ENCODE measurements at regions not wholly inside any gene's neighbourhood (a gene's known extent, or its start where the extent isn't known, plus 50 kb on each side); places are given as distances from the start of the nearest gene placed in this dataset.

GRCh38 chr10:90575125-90575524 lies 282.7 kb downstream of the HTR7 start:
- DNase-seq = no peak
- H3K36me3 ChIP-seq = no peaks in the 10 kb centered on the region
- H3K4me3 ChIP-seq = no peak overlapping the region
- TF ChIP-seq, protein P1, sequence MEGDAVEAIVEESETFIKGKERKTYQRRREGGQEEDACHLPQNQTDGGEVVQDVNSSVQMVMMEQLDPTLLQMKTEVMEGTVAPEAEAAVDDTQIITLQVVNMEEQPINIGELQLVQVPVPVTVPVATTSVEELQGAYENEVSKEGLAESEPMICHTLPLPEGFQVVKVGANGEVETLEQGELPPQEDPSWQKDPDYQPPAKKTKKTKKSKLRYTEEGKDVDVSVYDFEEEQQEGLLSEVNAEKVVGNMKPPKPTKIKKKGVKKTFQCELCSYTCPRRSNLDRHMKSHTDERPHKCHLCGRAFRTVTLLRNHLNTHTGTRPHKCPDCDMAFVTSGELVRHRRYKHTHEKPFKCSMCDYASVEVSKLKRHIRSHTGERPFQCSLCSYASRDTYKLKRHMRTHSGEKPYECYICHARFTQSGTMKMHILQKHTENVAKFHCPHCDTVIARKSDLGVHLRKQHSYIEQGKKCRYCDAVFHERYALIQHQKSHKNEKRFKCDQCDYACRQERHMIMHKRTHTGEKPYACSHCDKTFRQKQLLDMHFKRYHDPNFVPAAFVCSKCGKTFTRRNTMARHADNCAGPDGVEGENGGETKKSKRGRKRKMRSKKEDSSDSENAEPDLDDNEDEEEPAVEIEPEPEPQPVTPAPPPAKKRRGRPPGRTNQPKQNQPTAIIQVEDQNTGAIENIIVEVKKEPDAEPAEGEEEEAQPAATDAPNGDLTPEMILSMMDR (IDR thresholded peaks at IDR 0.05) = no peak
- intact Hi-C loops (cut with DNase I) = no loop called here
- H3K27ac ChIP-seq = no peak overlapping the region
- H3K27me3 ChIP-seq = no peaks in the 10 kb centered on the region
- no peaks in the 10 kb centered on the region for H3K4me1 ChIP-seq
- no peak for ATAC-seq
- H3K9me3 ChIP-seq = no peaks in the 10 kb centered on the region

DNA sequence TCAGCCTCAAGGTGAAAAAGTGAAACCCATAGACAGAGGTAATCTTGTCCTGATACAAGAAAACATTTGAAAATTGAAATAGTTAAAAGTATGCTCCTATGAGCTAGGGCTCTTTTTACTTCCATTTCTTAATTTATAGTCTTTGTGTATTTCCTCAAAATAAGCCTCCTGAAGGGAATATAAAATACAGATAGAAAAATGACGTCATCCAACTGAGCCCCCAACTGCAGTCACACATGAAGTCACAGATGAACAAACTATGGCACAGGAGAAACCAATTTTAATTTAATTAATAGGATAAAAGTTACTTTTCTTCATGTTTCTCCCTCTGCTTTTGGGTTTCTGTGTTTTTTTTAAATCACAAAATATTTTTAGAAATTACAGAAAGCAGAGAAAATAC lies 280.3 kb downstream of the HTR7 start:
- H3K36me3 ChIP-seq = no peaks in the 10 kb centered on the region
- H3K4me1 ChIP-seq = no peaks in the 10 kb centered on the region
- ATAC-seq (no peak), DNase-seq (no peak)
- TF ChIP-seq, protein P1 (IDR thresholded peaks at IDR 0.05) = no peak
- no peak overlapping the region for H3K4me3 ChIP-seq
- no peaks in the 10 kb centered on the region for H3K9me3 ChIP-seq
- intact Hi-C loops (cut with DNase I) = no loop called here
- no peaks in the 10 kb centered on the region for H3K27me3 ChIP-seq
- no peak overlapping the region for H3K27ac ChIP-seq

DNA sequence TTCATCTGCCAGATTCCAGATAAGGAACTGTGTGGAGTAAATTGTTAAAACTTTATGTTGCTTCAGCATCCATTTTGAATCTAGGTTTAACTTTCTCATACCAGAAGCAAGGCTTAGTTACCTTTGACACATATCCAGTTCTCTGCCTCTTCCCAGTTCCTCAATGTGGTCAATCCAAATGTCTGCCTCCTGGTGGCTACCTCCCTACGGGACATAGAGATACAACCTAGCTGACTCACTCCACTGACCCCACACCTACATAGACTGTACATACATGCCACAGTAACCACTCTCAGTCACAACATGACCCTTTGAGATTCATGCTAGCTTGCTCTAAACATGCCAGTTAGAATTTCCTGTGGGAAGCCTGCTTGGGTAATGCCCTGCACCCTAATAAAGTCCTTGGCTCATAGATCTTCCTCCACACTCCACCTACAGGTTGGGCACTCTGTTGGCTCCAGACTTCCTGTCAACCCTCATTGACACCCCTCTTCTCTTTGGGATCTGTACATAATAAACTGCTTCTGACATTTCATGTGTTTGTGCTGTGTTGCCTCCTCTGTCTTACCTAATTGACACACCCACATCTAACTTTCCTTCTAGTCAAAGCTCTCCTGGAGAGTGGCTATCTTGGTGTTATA lies 278.1 kb downstream of the HTR7 start:
- TF ChIP-seq, protein P1 (IDR thresholded peaks at IDR 0.05) = no peak
- Histone ChIP-seq H3K4me3 (no peak overlapping the region), H3K9me3 (no peaks in the 10 kb centered on the region), H3K36me3 (no peaks in the 10 kb centered on the region), H3K27me3 (no peaks in the 10 kb centered on the region), H3K4me1 (no peaks in the 10 kb centered on the region), H3K27ac (no peak overlapping the region)
- intact Hi-C loops (cut with DNase I) = no loop called here
- ATAC-seq (peak; percentile 73), DNase-seq (no peak)

GRCh38 chr10:90583416-90583815 lies 274.4 kb downstream of the HTR7 start:
- Histone ChIP-seq H3K4me1 (no peaks in the 10 kb centered on the region), H3K27me3 (no peaks in the 10 kb centered on the region), H3K9me3 (no peaks in the 10 kb centered on the region), H3K36me3 (no peaks in the 10 kb centered on the region), H3K4me3 (no peak overlapping the region), H3K27ac (no peak overlapping the region)
- ATAC-seq (no peak), DNase-seq (no peak)
- intact Hi-C loops (cut with DNase I) = no loop called here
- TF ChIP-seq, protein P1 (IDR thresholded peaks at IDR 0.05) = no peak

DNA sequence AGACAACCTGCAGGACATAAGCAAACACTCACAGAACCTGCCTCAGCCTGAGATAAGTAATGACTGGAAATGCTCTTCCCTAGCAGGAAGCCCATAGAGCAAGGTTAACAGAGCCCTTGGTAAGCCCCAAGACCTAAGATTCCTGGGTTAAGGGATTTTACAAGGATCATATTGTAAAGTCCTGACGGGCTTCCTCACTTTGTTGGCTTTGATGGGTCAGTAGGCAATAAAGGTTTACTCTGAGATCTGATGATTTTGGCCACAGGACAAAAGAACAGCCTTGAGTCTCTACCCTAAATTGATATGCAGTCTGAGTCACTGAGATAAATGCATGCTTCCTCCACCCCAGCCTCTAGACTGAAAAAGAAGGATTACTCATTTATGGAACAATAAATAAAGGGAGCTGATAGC lies 270.8 kb downstream of the HTR7 start:
- no peaks in the 10 kb centered on the region for H3K4me1 ChIP-seq
- TF ChIP-seq, protein P1 (IDR thresholded peaks at IDR 0.05) = no peak
- H3K9me3 ChIP-seq = no peaks in the 10 kb centered on the region
- DNase-seq = no peak
- ATAC-seq = no peak
- intact Hi-C loops (cut with DNase I) = no loop called here
- no peak overlapping the region for H3K4me3 ChIP-seq
- H3K36me3 ChIP-seq = no peaks in the 10 kb centered on the region
- no peak overlapping the region for H3K27ac ChIP-seq
- no peaks in the 10 kb centered on the region for H3K27me3 ChIP-seq

DNA sequence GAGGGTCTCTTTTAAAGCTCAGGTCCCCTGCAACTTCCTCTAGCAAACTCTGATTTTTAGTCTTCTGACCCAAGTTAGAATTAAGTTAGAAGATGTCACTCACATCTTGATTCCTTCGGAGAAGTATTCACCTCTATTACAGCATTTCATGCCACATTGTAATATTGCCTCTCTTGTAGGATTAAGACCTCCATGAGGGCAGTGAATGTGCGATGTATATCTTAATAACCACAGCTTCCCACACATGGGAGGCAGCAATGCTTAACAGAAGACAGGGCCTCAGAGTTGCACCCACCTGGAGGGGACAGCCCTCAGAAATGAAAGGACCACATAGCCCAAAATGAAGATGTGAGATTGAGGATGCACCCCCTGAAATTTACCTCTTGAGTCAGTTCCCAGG lies 270.3 kb downstream of the HTR7 start:
- ATAC-seq = no peak
- TF ChIP-seq, protein P1 (IDR thresholded peaks at IDR 0.05) = no peak
- no peaks in the 10 kb centered on the region for H3K4me1 ChIP-seq
- no peaks in the 10 kb centered on the region for H3K27me3 ChIP-seq
- no peaks in the 10 kb centered on the region for H3K36me3 ChIP-seq
- no peak overlapping the region for H3K4me3 ChIP-seq
- H3K27ac ChIP-seq = no peak overlapping the region
- intact Hi-C loops (cut with DNase I) = no loop called here
- H3K9me3 ChIP-seq = no peaks in the 10 kb centered on the region
- DNase-seq = no peak
